GM21825 (cell line): ENCODE measurements at regions not wholly inside any gene's neighbourhood (a gene's known extent, or its start where the extent isn't known, plus 50 kb on each side); places are given as distances from the start of the nearest gene placed in this dataset.
"Not testable (repeated sequence)": the region's sequence is repeated elsewhere in the genome, so short reads cannot be mapped to it uniquely, and the experiment has no call there.

Experiments
- ATAC-seq: cut with Tn5 transposase; IDR thresholded peaks from one replicate; pipeline ENCODE4 v1.9.1; 2021; ENCODE audit warnings: mild to moderate bottlenecking, moderate library complexity; ENCODE audit not compliant: unreplicated experiment

DNA sequence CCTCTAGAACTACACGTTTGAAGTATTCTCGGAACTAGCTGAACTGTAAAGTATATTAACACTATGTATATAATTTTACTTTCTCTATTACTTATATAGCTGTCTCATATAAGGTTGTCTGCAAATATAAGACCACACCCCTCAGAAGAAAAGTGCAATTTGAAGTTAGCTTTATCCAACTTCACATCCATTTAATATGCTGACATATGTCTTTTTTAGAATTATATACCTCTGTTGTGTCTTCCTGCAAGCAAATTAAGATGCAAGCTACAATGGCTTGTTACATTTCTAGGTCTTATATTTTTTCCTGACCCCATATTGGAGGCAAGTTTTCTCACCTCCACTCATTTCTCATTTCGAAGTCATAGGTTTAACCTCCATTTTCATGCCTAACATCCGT lies 349.0 kb upstream of the AGA start:
- ATAC-seq: no peak

DNA sequence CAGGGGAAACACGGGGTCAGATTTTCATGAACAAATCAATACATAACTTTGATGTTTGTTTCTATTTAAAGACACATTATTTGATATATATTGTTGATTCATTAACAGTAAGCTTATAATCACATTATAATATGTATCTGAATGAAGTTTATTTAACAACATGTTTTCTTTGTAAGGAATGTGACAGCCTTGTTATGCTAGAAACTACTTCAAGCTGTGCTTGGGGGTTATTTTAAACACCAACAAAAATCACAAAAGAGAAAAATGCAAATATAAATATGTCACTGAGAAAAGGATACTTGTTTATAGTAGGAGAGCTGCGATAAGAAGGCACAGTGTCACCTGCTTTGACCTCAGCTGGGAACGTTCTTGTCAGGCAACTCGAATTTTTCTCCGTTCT lies 354.6 kb upstream of the AGA start:
- ATAC-seq: no peak

DNA sequence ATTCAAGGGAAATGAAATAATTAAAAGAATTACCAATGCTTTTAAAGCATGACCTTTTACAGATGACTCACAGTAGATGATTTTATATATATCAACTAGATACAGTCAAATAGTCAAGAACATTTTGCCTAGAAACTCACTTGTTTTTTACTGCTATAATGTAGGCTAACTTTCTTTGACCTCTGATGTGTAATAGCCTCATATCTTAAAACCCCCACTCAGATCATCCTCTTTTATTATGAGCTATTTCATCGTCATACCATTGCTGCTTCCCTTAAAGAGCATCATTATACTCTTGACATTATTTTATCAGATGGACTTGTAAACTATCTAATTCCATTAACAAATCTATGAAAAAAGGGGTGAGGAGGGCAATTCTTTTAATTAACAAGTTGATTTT lies 355.9 kb upstream of the AGA start:
- ATAC-seq: no peak

DNA sequence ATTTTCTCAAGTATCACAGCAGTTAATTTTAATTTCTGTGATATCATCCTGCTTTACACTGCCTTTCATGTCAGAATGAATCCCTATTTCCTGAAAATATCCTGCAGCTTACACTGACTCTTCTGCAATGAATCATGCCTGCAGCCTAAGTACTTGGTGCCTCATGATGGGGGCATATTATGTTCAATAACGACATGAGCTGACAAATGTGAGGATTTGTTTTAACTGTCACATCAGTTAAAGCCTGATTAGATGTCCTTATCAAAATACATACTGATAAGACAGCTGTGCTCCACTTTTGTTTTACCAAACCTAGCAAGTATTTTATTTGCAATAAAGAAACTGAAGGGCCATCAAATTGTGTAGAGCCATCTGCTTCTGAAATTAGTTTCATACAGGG lies 359.9 kb upstream of the AGA start:
- no peak for ATAC-seq

DNA sequence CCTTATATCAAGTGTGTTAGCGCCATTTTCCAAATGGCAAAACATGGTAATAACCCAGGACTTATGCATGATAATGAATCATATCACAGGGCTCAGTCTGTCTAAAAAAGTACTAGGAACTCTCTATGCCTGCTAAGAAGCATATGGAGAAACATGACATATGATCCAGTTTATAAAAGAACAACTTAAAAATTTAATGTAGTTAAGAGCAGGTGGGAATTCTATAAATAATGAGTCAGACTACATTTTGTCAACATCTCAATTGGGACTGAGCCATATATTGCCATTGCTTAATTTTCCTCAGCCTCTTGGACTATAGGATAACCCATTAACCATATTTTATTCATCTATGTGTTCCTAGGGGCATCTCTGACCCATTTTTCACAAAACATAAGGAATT lies 360.4 kb upstream of the AGA start:
- no peak for ATAC-seq

DNA sequence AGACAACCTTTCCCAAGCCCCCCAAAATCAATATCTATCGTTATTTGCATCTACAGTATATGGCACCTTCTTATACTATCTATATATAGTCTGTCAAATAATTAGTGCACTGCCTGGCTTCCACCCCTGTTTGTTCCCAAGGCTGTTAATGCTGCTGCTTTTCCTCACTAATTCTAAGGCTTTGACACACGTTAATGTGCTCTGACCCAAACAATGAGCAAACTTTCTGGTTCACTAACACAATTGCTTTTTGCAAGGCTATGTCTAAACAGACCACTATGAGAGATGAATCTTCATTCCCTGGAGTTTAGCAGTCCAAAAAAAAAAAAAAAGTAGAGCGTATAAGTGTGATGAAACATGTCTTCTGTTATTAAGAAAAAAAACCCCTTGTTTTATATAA lies 360.9 kb upstream of the AGA start:
- no peak for ATAC-seq

- no peak for ATAC-seq
These were observed 367.6 kb upstream of the AGA start for GRCh38 chr4:177809791-177810190.

- ATAC-seq: no peak
These were observed 368.0 kb upstream of the AGA start for GRCh38 chr4:177810220-177810619.

- not testable (repeated sequence) for ATAC-seq
These were observed 376.2 kb upstream of the AGA start for GRCh38 chr4:177818392-177818791.

DNA sequence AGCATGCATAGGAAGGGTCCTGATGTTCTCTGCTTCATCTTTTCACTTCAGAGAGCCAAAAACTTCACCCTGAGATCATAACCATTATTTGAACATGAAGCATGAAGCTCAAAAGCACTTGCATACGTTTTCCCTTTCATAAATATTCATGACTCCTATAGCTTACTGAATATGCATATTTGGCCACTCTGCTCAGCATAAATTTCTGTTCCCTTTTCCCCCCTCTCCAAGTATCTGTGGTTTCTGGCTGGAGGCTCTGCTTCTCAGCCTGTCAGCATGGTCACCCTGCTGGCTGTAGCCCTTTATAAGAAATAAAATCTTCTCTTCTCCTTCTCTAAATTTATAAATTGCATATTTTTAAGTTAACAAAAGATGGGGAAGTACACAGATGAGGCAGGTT lies 384.7 kb upstream of the AGA start:
- no peak for ATAC-seq

DNA sequence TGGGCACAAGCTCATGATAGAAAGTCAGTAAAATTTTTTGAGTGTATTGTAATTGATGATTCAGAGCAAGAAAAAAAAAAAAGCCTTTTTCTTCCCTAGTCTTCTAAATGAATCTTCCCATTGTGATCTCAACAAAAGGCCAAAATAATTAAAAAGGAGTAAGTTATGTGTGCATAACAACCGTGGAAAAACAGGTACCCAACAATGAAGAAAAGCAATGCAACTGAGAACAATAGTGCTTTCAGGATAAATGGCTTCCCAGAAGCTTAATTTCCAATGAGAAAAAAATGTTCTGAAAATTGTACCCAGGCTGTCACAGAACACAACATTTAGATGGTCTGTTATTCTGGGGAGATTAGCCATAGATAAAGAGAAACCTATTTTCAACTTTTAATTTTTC lies 399.0 kb upstream of the AGA start:
- ATAC-seq: no peak

- ATAC-seq: no peak
These were observed 411.0 kb upstream of the AGA start for GRCh38 chr4:177853229-177853628.

DNA sequence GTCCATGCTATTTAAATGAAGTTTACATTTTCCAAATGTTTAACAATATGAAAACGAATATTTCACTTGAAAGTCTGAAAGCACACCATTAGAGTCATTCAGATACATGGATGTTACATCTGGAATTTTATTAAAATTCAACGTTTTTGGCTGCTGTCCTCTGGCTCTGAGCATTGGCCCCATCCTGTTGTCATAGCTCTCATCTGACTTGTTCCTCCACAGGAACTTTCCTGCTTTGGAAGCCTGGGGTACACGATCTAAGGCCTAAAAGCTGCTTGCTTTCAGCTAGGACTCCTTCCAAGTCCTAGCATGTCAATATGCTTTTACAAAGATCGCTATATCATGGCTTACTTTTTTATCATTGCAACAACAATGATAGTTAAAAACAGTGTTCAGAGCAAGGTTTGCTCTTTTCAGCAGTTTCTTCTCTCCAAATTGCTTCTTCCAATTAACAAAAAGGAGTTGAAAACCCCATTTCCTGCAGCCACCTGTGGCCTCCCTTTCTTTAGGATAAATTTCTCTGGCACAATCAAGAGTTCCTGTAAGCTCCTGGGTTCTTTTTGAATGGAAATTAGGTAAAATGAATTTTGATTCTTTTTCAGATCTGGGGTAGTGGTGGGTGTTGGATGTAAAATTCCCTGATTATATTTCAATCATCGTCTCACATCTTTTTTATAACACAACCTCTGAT lies 413.4 kb upstream of the AGA start:
- ATAC-seq: no peak

DNA sequence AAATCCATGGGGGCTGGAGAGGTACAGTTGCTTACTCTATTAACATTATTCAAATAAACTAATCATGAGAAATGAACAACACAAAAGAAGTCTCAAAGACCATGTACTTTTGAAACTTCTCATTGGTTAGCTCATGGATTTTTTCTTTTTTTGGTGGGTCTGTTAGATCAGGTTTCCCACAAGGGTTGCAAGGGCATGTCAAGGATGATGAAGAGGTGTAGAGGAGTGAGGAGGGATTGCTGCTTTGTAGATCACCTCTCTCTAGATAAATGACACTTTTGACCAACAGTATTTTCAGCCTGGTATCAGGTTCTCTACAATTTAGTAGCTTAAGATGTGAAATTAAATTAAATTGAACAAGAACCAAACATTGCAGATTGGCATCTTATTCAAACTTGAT lies 417.9 kb upstream of the AGA start:
- no peak for ATAC-seq

DNA sequence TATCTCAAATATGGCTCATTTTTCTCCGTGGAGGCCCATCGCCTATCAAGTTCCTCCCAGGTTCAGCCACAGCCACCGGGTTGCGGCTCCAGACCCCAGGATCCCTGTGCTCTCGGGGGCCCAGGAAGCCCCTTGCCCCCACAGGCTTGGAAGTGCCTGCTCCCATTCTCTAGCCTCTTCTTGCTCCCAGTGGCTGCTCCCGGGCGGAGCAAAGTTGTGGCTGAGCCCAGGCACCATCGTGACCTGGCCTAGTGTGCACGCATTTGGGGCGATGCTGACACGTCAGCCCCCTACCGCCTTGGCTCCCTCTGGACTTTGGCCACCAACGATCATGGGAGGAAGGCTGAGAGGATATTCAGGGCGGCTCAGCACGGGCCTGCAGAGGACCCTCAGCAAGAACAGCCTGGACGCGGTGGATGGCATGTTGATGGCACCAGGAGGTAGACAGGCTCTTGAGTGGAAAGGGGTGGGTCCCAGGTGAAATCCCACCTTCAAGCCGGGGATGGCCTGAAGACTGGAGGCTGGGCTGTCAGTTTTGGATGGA lies 419.4 kb upstream of the AGA start:
- no peak for ATAC-seq

DNA sequence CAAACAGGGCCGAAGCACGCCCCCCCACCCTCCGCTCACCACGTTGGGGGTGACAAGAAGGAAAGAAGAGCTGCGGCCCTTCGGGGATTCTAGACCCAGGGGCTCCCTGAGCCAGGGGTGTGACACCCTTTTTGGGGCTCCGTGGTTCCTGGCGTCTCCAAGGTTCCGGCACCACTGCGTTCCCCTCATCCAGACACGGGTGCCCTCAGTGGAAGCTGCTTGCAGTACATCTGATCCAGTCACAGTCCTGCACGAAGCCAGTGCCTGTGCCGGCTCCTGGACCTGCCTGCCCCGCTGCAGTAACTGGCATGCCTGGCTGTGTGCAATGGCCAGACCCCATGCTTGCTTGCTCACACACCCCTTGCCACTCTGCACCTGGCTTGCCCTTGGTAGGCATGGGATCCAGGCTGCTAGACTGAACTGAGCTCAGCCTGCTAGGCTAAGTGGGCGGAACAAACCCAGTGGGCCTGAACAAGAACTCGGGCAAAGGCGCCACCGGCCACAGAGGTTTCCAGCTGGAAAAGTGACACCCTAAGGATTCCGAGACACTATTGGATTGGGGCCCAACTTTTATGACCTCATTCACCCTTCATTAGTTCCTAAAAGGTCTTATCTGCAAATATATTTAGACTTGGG lies 420.4 kb upstream of the AGA start:
- no peak for ATAC-seq

- no peak for ATAC-seq
These were observed 437.6 kb upstream of the AGA start for GRCh38 chr4:177879851-177880250.

DNA sequence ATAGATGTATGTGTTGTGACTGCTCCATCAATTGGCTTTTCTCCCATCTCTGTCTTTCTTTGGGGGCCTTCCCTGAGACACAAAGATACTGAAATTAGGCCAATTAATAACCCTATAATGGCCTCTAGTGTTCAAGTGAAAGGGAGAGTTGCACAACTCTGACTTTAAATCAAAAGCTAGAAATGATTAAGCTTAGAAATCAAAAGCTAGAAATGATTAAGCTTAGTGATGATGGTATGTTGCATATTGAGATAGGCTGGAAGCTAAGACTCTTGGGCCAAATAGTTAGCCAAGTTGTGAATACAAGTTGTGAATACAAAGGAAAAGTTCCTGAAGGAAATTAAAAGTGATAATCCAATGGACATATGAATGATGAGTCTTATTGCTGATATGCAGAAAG lies 452.9 kb upstream of the AGA start:
- no peak for ATAC-seq

GRCh38 chr4:177901786-177902185 lies 459.5 kb upstream of the AGA start:
- ATAC-seq: no peak

- no peak for ATAC-seq
These were observed 460.1 kb upstream of the AGA start for GRCh38 chr4:177902386-177902785.

DNA sequence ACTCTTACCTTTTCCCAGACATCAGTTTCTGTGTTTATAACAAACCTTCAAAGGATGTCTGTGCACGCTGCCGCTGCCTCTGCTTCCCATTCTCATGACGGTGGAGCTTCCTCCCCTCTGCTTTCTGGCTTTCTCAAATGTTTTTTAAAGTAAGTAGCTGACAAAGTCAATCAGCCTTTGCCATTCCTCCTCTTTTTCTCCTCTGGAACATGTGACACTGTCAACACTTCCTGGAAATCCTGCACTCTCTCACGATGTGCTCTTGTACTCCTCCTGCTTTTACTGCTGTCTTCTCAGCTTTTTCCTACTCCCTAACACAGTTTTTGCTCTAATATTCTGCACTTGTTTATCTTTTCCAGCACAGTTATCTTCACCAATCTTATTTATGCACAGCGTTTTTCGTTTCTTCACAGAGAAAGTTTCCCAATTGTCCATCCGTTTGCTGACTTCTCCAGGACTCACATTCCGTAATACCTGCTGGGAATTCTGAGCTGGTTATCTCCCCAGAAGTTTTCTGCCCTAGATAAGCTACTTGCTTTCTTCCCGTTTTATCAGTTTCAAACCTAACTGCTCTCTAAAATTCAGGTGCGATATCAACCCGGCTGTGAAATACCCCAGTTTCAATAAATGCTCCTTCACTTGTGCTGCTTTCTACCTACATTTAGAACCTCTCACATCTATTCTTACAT lies 465.6 kb upstream of the AGA start:
- ATAC-seq: no peak

DNA sequence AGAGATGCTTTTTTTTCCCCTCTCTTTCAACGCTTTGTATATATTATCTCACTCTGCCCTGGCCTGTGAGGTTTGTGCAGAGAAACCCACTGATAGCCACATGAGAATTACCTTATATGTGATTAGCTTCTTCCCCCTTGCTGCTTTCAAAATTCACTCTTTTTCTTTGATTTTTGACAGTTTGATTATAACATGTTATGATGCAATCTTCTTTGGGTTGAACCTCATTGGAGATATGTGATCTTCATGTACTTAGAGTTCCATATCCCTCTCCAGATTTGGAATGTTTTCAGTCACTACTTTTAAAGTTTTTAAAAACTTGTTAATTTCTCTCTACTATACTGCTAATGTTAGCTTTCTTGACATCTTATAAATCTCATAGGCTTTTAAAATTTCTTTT lies 479.5 kb upstream of the AGA start:
- ATAC-seq: no peak
